ENCODE measurements at regions not wholly inside any gene's neighbourhood (a gene's known extent, or its start where the extent isn't known, plus 50 kb on each side); places are given as distances from the start of the nearest gene placed in this dataset.

GRCh38 chr6:96683819-96684528 is 121.0 kb downstream of the FHL5 start:
- H3K36me3 ChIP-seq (ENCODE audit: insufficient read depth, insufficient read length, low read length) = no peaks in the 10 kb centered on the region
- no peak for DNase-seq (ENCODE audit: low read depth, low spot score)
- H3K9me3 ChIP-seq (ENCODE audit: insufficient read depth, low read length) = no peaks in the 10 kb centered on the region
- no peak overlapping the region for H3K9ac ChIP-seq (ENCODE audit: insufficient read length, low read depth)
- no peak overlapping the region for H3K4me3 ChIP-seq (ENCODE audit: insufficient read length, low read depth)
- no peaks in the 10 kb centered on the region for H3K27me3 ChIP-seq (ENCODE audit: insufficient read depth, insufficient read length)
- peaks cover 3% of the 10 kb centered on the region for H3K4me1 ChIP-seq (ENCODE audit: insufficient read depth, insufficient read length)
- TF ChIP-seq ZNF274 (IDR thresholded peaks at IDR 0.05; ENCODE audit: low read depth, low read length) = no peak
- no peak for TF ChIP-seq YY1 (IDR thresholded peaks at IDR 0.05; ENCODE audit: insufficient read depth, insufficient read length)
- no peak for TF ChIP-seq SUZ12 (IDR thresholded peaks at IDR 0.05; ENCODE audit: extremely low read depth, insufficient read depth, insufficient read length)

GRCh38 chr6:96682017-96682416 is 119.1 kb downstream of the FHL5 start:
- H3K9me3 ChIP-seq (ENCODE audit: insufficient read depth, low read length) = no peaks in the 10 kb centered on the region
- no peak overlapping the region for H3K4me3 ChIP-seq (ENCODE audit: insufficient read length, low read depth)
- H3K9ac ChIP-seq (ENCODE audit: insufficient read length, low read depth) = no peak overlapping the region
- H3K4me1 ChIP-seq (ENCODE audit: insufficient read depth, insufficient read length) = no peaks in the 10 kb centered on the region
- TF ChIP-seq YY1 (IDR thresholded peaks at IDR 0.05; ENCODE audit: insufficient read depth, insufficient read length) (no peak), SUZ12 (IDR thresholded peaks at IDR 0.05; ENCODE audit: extremely low read depth, insufficient read depth, insufficient read length) (no peak), ZNF274 (IDR thresholded peaks at IDR 0.05; ENCODE audit: low read depth, low read length) (no peak)
- DNase-seq (ENCODE audit: low read depth, low spot score) = no peak
- H3K27me3 ChIP-seq (ENCODE audit: insufficient read depth, insufficient read length) = no peaks in the 10 kb centered on the region
- H3K36me3 ChIP-seq (ENCODE audit: insufficient read depth, insufficient read length, low read length) = no peaks in the 10 kb centered on the region

DNA sequence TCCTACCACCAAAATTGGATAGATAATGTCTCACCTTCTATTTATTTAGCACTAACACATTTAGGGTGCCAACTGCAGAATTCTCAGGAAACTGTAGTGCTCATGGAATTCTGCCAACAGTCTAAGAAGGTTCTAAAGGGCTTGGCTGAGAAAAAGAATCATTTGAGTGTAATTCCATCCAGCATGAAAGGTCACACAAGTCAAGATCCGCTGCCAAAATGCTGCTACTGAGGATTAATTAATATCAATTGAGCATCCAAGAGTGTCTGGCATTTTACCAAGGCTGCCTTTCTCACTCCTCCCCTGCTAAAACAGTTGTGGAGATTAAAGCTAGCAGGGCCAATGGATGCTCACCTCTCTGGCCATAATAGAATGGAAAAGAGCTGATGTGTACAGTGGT is 112.7 kb downstream of the FHL5 start:
- H3K9ac ChIP-seq (ENCODE audit: insufficient read length, low read depth) = no peak overlapping the region
- no peaks in the 10 kb centered on the region for H3K36me3 ChIP-seq (ENCODE audit: insufficient read depth, insufficient read length, low read length)
- no peaks in the 10 kb centered on the region for H3K27me3 ChIP-seq (ENCODE audit: insufficient read depth, insufficient read length)
- H3K9me3 ChIP-seq (ENCODE audit: insufficient read depth, low read length) = no peaks in the 10 kb centered on the region
- H3K4me1 ChIP-seq (ENCODE audit: insufficient read depth, insufficient read length) = no peaks in the 10 kb centered on the region
- no peak for TF ChIP-seq ZNF274 (IDR thresholded peaks at IDR 0.05; ENCODE audit: low read depth, low read length)
- no peak for TF ChIP-seq SUZ12 (IDR thresholded peaks at IDR 0.05; ENCODE audit: extremely low read depth, insufficient read depth, insufficient read length)
- no peak for TF ChIP-seq YY1 (IDR thresholded peaks at IDR 0.05; ENCODE audit: insufficient read depth, insufficient read length)
- DNase-seq (ENCODE audit: low read depth, low spot score) = no peak
- no peak overlapping the region for H3K4me3 ChIP-seq (ENCODE audit: insufficient read length, low read depth)

Data from NT2/D1 (cell line).